Stimulated activated CD8-positive, alpha-beta memory T cell treated with anti-CD3 and anti-CD28 coated beads, Interleukin-4, amount 100 ng/mL, for 24 hours (primary cell): ENCODE measurements at regions not wholly inside any gene's neighbourhood (a gene's known extent, or its start where the extent isn't known, plus 50 kb on each side); places are given as distances from the start of the nearest gene placed in this dataset.
"Not testable (repeated sequence)": the region's sequence is repeated elsewhere in the genome, so short reads cannot be mapped to it uniquely, and the experiment has no call there.

Source experiments
- DNase-seq: peaks from one replicate; pipeline ENCODE4 v3.0.0-alpha.2; 2020; ENCODE audit warnings: low read depth

- peak; percentile 66 for DNase-seq
These were observed 141.0 kb upstream of the KCNJ18 start for GRCh38 chr17:21551081-21551881.

- not testable (repeated sequence) for DNase-seq
These were observed 133.4 kb upstream of the KCNJ18 start for GRCh38 chr17:21558921-21559320.

GRCh38 chr17:21564262-21564661, 128.1 kb upstream of the KCNJ18 start:
- DNase-seq, result no peak

GRCh38 chr17:21564757-21565156, 127.6 kb upstream of the KCNJ18 start:
- DNase-seq, result not testable (repeated sequence)

- DNase-seq, result not testable (repeated sequence)
These were observed 121.9 kb upstream of the KCNJ18 start for GRCh38 chr17:21570427-21570826.

GRCh38 chr17:21572148-21572547, 120.2 kb upstream of the KCNJ18 start:
- DNase-seq, result not testable (repeated sequence)

- DNase-seq, result not testable (repeated sequence)
These were observed 118.9 kb upstream of the KCNJ18 start for GRCh38 chr17:21573271-21573960.

- DNase-seq, result no peak
These were observed 118.2 kb upstream of the KCNJ18 start for GRCh38 chr17:21573961-21574610.

GRCh38 chr17:21574611-21575255, 117.6 kb upstream of the KCNJ18 start:
- not testable (repeated sequence) for DNase-seq

- DNase-seq, result not testable (repeated sequence)
These were observed 113.5 kb upstream of the KCNJ18 start for GRCh38 chr17:21578783-21579182.

GRCh38 chr17:21592774-21593173, 99.5 kb upstream of the KCNJ18 start:
- no peak for DNase-seq

- DNase-seq, result not testable (repeated sequence)
These were observed 98.7 kb upstream of the KCNJ18 start for GRCh38 chr17:21593452-21594105.

GRCh38 chr17:21595086-21595485, 97.2 kb upstream of the KCNJ18 start:
- no peak for DNase-seq

GRCh38 chr17:21602176-21602575, 90.1 kb upstream of the KCNJ18 start:
- DNase-seq, result no peak

- DNase-seq, result not testable (repeated sequence)
These were observed 89.0 kb upstream of the KCNJ18 start for GRCh38 chr17:21603292-21603691.

- DNase-seq, result not testable (repeated sequence)
These were observed 80.9 kb upstream of the KCNJ18 start for GRCh38 chr17:21611443-21611842.

GRCh38 chr17:21612123-21613070, 79.9 kb upstream of the KCNJ18 start:
- DNase-seq, result not testable (repeated sequence)

GRCh38 chr17:21613071-21613429, 79.3 kb upstream of the KCNJ18 start:
- no peak for DNase-seq

- not testable (repeated sequence) for DNase-seq
These were observed 65.3 kb upstream of the KCNJ18 start for GRCh38 chr17:21626987-21627386.
